Gastrocnemius medialis (tissue), 4 donors: ENCODE measurements at regions not wholly inside any gene's neighbourhood (a gene's known extent, or its start where the extent isn't known, plus 50 kb on each side); places are given as distances from the start of the nearest gene placed in this dataset.

Experiments
- ATAC-seq, 2 donors: fragments of 150-250 bp; one replicate each; pipeline ENCODE4 v1.9.1; 2016
- DNase-seq, 2 donors: peaks; one replicate each; pipeline ENCODE4 v3.0.0-alpha.2; 2019
- H3K27ac ChIP-seq, 4 donors: fragments of 200-600 bp; sonication (generic); 1 replicate in 1 of 4; 2 replicates in 3 of 4; pipeline ENCODE4 v1.5.1; 2016 to 2018; ENCODE audit warnings: mild to moderate bottlenecking in 2 of 4, moderate library complexity in 1 of 4
- H3K27me3 ChIP-seq, 3 donors: fragments of 200-600 bp; sonication (generic) in 2 of 3; 1 replicate in 1 of 3; 2 replicates in 2 of 3; pipeline versions ENCODE4 v1.5.1 to v1.6.0; 2016 to 2019; ENCODE audit warnings: mild to moderate bottlenecking in 1 of 3, moderate library complexity in 1 of 3
- H3K36me3 ChIP-seq, 2 donors: fragments of 200-600 bp; sonication (generic) in 1 of 2; one replicate each; pipeline ENCODE4 v1.5.1; 2017 to 2018
- H3K4me1 ChIP-seq, 2 donors: fragments of 200-600 bp; sonication (generic) in 1 of 2; one replicate each; pipeline ENCODE4 v1.5.1; 2016 to 2017; ENCODE audit warnings: mild to moderate bottlenecking in 2 of 2
- H3K4me3 ChIP-seq, 4 donors: fragments of 200-600 bp; sonication (generic) in 3 of 4; 1 replicate in 1 of 4; 2 replicates in 3 of 4; pipeline ENCODE4 v1.5.1; 2016 to 2019; ENCODE audit warnings: mild to moderate bottlenecking in 2 of 4
- H3K9me3 ChIP-seq, 3 donors: fragments of 200-600 bp; sonication (generic) in 2 of 3; 1 replicate in 1 of 3; 2 replicates in 2 of 3; pipeline ENCODE4 v1.5.1; 2016 to 2019
- POLR2A ChIP-seq, 2 donors: fragments of 450-650 bp; IDR thresholded peaks; one replicate each; pipeline ENCODE4 v1.6.1; 2017; ENCODE audit warnings: antibody characterized with exemption in 2 of 2, mild to moderate bottlenecking in 2 of 2, moderate library complexity in 2 of 2
- in situ Hi-C, 4 donors: fragments of 200-750 bp; cut with MboI; loops; one replicate each; pipeline versions ENCODE4 v1.15.0 to v1.8.0; 2017; ENCODE audit warnings: low sequenced_read_pairs in 4 of 4
- intact Hi-C: fragments of 100-400 bp; cut with DNase I; formaldehyde crosslinking; loops from one replicate; pipeline ENCODE4 v1.15.1; 2023; ENCODE audit warnings: low total_unique reads
- TF ChIP-seq, protein P1 (sequence below), 5 experiments: fragments of 450-650 bp in 3 of 5; fragments of 200-600 bp in 2 of 5; sonication (generic) in 2 of 5; IDR thresholded peaks in 4 of 5; conservative IDR thresholded peaks in 1 of 5; 1 replicate in 4 of 5; 2 replicates in 1 of 5; pipeline ENCODE4 v1.5.1; 2016 to 2019; ENCODE audit warnings: antibody characterized with exemption in 5 of 5, mild to moderate bottlenecking in 3 of 5, moderate library complexity in 3 of 5

GRCh38 chr2:81747481-81748070 lies 1443.0 kb upstream of the LRRTM1 start:
- DNase-seq: no peak
- Histone ChIP-seq H3K27me3 (no peaks in the 10 kb centered on the region), H3K9me3 (peaks cover 0 to 5% (median 0%) of the 10 kb centered on the region in 3 donors), H3K4me1 (no peaks in the 10 kb centered on the region), H3K36me3 (no peaks in the 10 kb centered on the region), H3K4me3 (no peak overlapping the region), H3K27ac (no peak overlapping the region)
- intact Hi-C loops: no loop called here
- in situ Hi-C loops: no loop called here
- TF ChIP-seq, protein P1, sequence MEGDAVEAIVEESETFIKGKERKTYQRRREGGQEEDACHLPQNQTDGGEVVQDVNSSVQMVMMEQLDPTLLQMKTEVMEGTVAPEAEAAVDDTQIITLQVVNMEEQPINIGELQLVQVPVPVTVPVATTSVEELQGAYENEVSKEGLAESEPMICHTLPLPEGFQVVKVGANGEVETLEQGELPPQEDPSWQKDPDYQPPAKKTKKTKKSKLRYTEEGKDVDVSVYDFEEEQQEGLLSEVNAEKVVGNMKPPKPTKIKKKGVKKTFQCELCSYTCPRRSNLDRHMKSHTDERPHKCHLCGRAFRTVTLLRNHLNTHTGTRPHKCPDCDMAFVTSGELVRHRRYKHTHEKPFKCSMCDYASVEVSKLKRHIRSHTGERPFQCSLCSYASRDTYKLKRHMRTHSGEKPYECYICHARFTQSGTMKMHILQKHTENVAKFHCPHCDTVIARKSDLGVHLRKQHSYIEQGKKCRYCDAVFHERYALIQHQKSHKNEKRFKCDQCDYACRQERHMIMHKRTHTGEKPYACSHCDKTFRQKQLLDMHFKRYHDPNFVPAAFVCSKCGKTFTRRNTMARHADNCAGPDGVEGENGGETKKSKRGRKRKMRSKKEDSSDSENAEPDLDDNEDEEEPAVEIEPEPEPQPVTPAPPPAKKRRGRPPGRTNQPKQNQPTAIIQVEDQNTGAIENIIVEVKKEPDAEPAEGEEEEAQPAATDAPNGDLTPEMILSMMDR (IDR thresholded peaks at IDR 0.05 in 4 of 5, conservative IDR thresholded peaks at IDR 0.05 in 1 of 5): no peak
- TF ChIP-seq POLR2A (IDR thresholded peaks at IDR 0.05): no peak
- ATAC-seq: no peak

DNA sequence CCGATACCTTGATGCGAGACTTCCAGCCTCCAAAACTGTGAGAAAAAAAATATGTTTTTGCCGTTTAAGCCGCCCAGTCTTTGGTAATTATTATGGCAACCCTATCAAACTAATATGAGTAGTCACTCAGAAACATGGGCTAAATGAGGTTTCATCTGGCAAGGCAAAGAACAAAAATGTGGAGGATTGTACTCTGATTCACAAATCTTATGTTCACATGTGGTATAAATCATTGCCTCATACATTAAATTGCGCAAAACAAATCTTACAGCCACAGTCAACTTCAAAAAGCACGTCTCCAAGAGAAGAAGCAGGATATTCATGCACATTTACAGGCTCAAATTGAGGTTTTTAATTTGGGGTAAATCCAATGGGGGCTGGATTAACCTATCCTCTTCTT lies 1435.4 kb upstream of the LRRTM1 start:
- Histone ChIP-seq H3K4me1 (no peaks in the 10 kb centered on the region), H3K27ac (no peak overlapping the region), H3K36me3 (no peaks in the 10 kb centered on the region), H3K27me3 (no peaks in the 10 kb centered on the region), H3K9me3 (peaks cover 0 to 2% (median 0%) of the 10 kb centered on the region in 3 donors), H3K4me3 (no peak overlapping the region)
- intact Hi-C loops: no loop called here
- DNase-seq (no peak), ATAC-seq (no peak)
- in situ Hi-C loops: no loop called here
- no peak for TF ChIP-seq POLR2A (IDR thresholded peaks at IDR 0.05)
- TF ChIP-seq, protein P1 (IDR thresholded peaks at IDR 0.05 in 4 of 5, conservative IDR thresholded peaks at IDR 0.05 in 1 of 5): no peak

DNA sequence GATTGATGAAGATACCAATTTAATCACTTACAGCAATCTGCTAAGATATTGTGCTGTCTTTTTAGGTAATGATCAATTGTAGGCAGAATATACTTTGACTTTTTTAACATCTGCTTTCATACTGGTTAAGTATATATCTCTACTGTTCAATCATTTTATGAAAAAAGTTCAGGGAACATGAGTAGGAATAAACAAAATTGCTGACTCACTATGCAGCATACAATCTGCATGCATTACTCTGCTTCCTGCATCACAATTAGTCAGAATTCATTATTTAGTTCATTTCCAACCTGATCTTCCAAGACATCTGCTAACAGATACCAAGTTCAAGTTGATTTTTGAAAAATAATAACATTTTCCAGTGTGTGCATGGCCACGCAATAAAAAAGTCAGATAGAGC lies 1430.4 kb upstream of the LRRTM1 start:
- in situ Hi-C loops (no loop called here), intact Hi-C loops (no loop called here)
- Histone ChIP-seq H3K27ac (no peak overlapping the region), H3K9me3 (no peaks in the 10 kb centered on the region), H3K4me1 (no peaks in the 10 kb centered on the region), H3K36me3 (no peaks in the 10 kb centered on the region), H3K27me3 (no peaks in the 10 kb centered on the region), H3K4me3 (no peak overlapping the region)
- TF ChIP-seq POLR2A (IDR thresholded peaks at IDR 0.05): no peak
- TF ChIP-seq, protein P1 (IDR thresholded peaks at IDR 0.05 in 4 of 5, conservative IDR thresholded peaks at IDR 0.05 in 1 of 5): no peak
- ATAC-seq (no peak), DNase-seq (no peak)

- TF ChIP-seq, protein P1 (IDR thresholded peaks at IDR 0.05 in 4 of 5, conservative IDR thresholded peaks at IDR 0.05 in 1 of 5): no peak
- no peak for TF ChIP-seq POLR2A (IDR thresholded peaks at IDR 0.05)
- in situ Hi-C loops (no loop called here), intact Hi-C loops (no loop called here)
- ATAC-seq: no peak
- DNase-seq: no peak
- Histone ChIP-seq H3K27me3 (no peaks in the 10 kb centered on the region), H3K36me3 (no peaks in the 10 kb centered on the region), H3K27ac (no peak overlapping the region), H3K4me3 (no peak overlapping the region), H3K9me3 (no peaks in the 10 kb centered on the region), H3K4me1 (no peaks in the 10 kb centered on the region)
Measured at GRCh38 chr2:81714817-81715216, 1410.3 kb upstream of the LRRTM1 start.

DNA sequence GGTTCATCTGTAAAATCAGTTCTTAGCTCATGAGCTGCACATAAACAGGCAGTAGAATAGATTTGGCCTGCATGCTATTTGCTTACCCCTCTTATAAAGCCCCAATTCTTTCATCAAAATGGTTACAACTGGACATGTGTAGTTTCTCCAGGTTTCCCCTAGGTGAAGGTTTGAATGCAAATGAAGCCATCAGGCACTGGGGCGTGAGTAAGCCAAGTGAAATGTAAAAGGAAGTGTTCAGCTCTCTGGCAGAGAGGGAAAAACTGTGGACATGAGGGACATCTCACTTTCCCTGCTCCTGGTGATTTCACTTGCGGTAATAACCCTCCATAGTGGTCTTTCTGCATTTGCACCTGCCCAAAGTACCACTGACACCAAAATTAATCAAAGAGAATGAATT lies 1402.3 kb upstream of the LRRTM1 start:
- TF ChIP-seq POLR2A (IDR thresholded peaks at IDR 0.05): no peak
- TF ChIP-seq, protein P1 (IDR thresholded peaks at IDR 0.05 in 4 of 5, conservative IDR thresholded peaks at IDR 0.05 in 1 of 5): no peak
- H3K9me3 ChIP-seq: no peaks in the 10 kb centered on the region
- ATAC-seq: no peak
- H3K4me1 ChIP-seq: no peaks in the 10 kb centered on the region
- no peak overlapping the region for H3K27ac ChIP-seq
- H3K27me3 ChIP-seq: no peaks in the 10 kb centered on the region
- H3K36me3 ChIP-seq: no peaks in the 10 kb centered on the region
- DNase-seq: no peak
- intact Hi-C loops (no loop called here), in situ Hi-C loops (no loop called here)
- no peak overlapping the region for H3K4me3 ChIP-seq
